DMS79 treated with DMSO at 0.1 percent for 48 hours (cell line): ENCODE measurements at regions not wholly inside any gene's neighbourhood (a gene's known extent, or its start where the extent isn't known, plus 50 kb on each side); places are given as distances from the start of the nearest gene placed in this dataset.
"Not testable (repeated sequence)": the region's sequence is repeated elsewhere in the genome, so short reads cannot be mapped to it uniquely, and the experiment has no call there.

Source experiments
- DNase-seq: peaks from one replicate; lab custom pipeline; 2025; lab: John Stamatoyannopoulos, UW

DNA sequence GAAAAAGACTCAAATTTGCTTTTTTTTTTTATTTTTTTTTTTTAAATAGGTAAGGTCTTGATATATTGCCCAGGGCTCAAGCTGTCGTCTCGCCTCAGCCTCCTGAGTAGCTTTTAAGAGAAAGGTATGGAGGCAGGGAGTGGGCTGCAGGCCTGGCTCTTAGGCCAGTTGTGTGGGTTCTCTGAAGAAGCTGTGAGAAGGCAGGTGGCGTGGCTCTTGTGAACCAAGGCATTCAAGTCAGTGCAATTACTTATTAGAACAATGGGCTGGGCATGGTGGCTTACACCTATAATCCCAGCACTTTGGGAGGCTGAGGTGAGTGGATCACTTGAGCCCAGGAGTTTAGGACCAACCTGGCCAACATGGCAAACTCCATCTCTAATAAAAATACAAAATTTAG lies 244.0 kb upstream of the SFRP2 start:
- no peak for DNase-seq

DNA sequence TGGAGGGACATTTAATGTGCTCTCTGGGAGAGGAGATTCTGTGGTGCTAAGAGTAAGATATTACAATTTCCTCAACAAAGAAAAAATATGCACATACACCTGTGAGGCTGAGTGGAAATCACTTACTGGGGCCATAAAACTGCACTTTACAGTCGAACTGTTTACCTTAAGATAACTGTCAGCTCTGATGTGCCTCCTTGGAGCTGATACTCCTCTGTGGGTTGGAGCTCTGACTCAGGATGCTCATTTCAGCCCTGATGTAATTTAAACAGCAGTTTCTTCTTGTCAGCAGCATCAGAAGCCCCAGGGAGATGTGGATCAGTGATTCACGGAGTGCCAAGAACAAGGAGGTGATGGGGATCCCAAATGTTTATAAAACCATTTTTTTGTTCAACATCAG lies 241.9 kb upstream of the SFRP2 start:
- DNase-seq = no peak

DNA sequence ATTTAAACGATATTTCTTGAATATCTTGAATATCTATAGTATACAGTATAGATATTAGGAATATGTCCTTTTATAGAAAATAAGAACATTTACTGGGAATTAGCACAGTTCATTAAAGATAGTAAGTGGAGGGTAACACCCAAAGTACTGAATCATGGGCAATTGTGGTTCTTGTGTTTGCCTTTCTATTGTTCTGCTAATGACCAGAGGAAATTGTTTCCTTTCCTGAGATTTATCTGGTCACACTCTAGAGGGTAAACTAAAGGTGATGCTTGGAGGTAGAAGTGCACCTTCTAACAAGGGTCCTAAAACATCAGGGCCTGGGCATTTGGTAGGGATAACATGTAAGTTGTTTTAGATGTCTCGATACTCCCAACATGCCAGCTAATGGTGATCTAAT lies 241.3 kb upstream of the SFRP2 start:
- no peak for DNase-seq

DNA sequence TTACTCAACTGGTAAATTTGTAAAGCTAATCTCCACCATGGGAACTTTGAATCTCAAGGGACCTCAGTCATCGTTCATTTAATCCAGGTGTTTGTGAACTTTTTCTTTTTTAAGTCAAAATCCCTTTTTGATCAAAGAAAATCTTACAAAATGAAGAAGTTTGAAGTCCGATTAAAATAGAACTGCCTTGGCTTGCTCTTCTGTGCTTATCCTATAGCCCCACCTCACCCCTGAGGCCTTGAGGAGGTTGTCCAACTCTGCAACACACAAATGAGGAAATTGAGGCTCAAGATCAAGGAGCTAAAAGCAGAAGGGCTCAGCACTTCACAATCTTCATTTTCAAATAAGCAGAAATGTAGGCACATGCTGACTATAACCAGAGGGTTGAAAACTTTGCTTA lies 240.3 kb upstream of the SFRP2 start:
- no peak for DNase-seq

DNA sequence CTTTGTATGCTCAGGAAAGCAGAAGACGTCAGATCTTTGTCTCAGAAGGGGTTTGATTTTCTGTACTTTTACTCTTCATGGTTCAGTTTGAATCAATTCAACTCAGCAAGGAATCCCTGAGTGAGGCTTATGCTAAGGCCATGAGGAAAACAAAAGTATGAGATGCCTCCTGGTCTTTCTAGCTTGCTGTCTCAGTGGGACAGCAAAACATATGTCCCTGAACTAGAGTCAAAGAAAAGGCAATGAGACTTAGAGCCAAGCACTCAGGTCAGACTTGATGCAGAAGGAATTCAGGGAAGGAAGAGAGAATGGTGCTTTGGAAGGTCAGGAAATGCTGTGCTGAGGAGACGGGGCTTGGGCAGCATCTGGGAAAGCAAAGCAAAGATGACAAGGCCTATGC lies 236.2 kb upstream of the SFRP2 start:
- DNase-seq = no peak

DNA sequence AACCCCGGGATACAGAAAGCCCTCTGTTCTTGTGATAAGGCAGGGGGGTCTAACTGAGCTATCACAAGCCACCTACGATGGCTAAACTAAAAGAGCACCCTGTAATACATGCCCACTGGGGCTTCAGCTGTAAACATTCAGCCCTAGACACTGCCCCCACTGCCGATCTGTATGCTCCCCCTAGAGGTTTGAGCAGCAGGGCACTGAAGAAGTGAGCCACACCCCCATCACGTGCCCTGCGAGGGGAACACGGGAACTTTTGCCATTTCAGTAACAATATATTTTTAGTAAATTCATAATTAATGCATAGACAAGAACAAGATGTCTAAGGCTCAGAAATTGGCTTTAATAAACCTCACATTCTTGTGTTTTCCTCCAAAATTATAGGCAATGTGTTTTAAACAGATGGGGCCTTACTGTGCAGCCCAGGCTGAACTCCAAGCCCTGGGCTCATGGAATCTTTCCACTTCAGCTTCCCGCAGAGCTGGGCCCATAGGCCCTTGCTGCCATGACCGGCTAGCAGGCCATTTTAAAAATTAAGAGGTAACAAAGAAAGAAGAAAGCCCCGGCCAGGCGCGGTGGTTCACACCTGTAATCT lies 235.3 kb upstream of the SFRP2 start:
- no peak for DNase-seq

DNA sequence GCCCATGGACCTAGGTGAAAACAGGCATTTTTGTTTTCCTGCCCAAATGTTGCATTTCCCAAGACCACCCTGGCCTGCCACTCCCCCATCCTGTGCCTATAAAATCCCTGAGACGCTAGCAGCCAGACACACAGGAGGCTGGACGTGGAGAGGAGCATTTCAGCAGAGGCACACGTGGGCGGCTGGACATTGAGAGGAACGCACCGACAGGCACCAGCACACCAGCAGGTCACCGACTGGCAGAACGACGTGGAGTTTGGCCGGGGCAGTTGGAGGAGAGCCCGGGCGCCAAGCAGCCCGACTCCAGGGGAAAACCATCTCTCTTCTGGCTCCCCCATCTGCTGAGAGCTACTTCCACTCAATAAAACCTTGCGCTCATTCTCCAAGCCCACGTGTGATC lies 234.8 kb upstream of the SFRP2 start:
- not testable (repeated sequence) for DNase-seq

DNA sequence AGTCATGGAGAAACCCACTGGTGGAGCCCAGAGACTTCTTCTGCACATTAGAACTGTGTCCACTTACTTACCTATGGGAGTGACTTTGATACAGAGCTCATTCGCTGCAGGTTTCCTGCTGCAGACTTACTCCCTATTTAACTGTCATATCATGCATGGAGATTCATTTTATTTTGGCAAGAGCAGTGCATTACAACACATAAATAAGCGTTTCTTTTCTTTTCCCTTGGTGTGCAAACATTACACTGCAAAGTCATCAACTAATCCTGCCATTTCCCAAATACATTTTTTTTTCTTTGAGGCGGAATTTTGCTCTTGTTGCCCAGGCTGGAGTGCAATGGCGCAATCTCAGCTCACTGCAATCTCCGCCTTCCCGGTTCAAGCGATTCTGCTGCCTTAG lies 230.9 kb upstream of the SFRP2 start:
- DNase-seq = no peak

DNA sequence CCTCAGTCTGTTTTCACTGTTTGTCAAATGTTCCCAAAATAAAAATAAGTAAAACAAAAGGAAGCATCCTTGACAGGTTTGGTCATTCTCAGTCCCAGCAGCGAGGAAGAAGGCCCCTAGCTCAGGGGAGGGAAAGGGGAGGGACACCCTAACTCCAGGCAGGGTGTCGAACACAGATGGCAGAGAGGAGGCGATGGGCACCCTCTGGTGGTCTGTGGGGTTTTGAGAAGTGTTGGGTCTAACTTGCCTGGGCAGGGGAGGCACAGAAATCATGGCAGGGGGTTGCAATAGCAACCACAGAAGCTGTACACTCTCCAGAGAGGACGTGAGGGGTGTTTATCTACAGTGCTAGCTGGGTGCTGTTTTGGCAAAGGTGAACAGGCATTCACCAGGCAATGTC lies 229.8 kb upstream of the SFRP2 start:
- DNase-seq = no peak

DNA sequence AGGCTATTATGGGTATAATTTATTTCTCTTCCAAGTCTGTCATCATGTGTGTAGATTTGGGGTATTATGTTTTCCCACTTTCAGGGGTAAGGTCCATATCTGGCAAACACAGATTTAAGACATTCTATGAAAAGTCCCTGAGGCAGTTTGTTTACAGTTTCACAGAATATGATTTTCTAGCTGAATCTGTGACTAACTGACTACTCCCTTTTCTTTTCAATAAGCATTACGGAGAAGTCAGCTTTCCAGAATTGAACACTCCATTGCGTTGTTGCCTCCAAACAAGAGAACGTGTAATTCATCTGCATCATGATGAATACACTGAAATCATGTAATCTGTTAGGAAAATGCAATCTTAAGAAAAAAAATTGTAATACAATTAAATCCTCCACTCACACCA lies 226.7 kb upstream of the SFRP2 start:
- DNase-seq = no peak

DNA sequence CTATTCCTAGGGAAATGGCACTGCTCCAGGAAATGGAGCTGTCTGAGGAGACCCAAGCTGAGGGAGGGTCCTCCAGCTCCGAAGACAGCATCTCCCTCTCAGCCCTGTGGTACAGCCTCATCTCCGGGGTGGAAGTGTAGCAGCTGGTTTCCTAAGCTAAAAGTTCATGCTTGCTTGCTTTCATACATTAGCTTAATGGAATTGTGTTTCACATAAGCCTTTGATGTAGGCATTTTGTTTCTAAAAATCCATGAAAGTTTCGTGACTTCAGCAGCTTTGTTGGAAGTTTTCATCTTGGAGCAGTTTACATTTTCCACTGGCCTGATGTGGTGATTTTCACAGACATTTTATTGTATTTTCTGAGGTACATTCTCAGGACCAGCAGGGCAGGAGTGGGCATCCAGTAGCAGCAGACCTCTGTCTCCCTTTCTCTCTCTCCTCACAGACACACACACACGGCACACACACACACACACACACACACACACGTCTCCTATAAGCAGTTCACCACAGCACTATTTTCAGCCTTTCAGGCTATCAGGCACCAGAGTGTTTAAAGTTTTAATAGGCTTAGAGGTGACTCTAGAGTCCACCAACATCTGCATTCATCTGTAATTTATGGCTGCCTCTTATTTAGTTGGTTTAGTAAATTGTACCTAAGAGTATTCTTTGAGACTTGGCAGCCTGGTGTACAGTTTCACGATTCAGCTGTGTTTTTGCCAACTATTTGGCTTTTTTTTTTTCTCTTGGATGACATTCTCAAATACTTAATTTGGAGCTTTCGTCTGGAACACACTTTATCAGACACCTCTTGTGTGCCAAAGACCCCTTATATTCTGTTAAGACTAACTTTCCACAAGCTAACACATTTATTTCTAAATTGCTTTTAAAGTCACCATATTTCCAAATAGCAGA lies 225.8 kb upstream of the SFRP2 start:
- DNase-seq = no peak

DNA sequence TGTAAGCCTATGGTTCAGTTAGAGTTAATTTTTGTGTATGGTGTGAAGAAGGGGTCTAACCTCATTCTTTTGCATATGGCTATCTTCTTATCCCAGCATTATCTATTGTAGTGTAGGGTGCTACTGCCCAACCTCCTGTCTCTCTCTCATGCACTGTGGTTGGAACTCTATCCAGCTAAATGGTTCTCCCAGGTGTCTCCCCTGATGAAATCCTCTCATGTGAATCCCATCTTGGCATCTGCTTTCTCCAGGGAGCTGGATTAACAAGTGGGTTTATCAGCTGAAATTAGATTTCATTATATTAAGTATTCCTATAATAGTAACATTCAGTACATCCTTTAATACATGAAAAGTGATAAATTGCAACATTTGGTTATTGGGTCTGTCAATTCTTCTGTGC lies 224.7 kb upstream of the SFRP2 start:
- DNase-seq = no peak

DNA sequence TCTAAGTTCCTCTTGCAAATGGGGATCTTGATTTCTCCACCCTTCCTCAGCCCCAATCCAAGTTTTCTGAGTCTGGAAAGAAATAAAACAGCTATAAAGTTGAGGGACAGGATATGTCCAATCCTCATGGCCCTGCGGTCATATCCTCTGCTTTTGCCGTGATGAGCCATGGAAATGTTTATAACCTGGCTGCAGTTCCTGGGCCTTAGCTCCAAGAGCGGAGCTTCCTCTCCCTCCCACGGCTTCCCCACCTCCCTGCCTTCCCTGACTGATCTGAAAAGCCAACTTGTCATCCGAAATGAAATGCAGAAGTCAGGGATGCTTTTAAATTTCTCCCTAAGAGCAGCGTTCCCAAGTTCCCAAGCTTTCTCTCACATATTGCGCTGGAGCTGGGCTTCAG lies 221.5 kb upstream of the SFRP2 start:
- no peak for DNase-seq

DNA sequence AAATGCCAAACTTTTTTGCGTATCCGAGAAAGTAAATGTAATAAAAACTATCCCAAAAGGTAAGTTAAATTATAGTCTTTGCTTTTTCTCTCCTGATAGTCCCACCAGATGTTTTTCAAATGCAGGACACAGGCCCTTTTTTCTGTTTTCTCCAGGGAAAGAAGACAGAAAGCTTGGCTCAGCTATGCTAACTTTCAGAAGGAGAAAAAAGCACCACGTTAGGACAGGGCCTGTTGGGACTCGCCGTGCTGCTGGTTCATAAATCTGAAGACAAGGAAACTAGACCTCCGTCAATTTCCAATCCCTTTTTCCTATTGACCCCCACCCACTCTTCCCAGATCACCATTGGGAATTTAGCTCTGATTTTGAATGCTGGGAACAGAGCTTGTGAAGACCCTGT lies 220.9 kb upstream of the SFRP2 start:
- no peak for DNase-seq

DNA sequence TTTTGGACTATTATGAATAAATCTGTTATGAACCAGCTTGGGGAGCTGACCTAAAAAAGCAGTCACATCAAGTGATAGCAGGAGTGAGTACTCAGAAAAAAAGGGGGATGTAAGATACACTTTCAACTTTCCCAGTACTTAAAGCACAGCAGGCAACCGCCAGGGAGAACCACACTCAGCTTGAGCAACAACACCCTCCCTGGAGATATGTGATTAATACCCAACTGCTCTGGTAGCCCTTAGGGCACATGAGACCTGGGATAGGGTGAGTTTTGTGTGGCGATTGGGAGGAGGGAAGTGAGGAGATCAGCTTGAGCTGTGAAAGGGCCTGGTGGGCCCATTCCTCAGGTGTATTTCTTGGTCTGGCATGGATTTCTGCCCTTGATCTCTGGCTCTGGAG lies 220.3 kb upstream of the SFRP2 start:
- DNase-seq = no peak

DNA sequence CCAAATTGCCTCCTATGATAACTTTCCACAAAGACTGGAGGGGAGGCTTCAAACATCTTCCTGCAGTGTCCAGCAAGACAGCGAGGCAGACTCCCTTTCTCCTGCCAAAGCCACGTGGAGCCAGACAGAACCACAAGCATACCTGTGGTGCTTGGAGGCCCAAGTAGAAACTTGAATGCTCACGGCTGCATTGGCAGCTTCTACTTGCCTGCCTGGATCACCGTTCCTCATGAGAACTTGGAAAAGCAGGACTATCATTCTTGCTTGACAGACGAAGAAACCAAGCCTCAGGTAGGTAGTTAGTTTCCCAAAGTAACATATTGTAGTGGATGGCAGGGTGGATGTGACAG lies 216.3 kb upstream of the SFRP2 start:
- DNase-seq = no peak

DNA sequence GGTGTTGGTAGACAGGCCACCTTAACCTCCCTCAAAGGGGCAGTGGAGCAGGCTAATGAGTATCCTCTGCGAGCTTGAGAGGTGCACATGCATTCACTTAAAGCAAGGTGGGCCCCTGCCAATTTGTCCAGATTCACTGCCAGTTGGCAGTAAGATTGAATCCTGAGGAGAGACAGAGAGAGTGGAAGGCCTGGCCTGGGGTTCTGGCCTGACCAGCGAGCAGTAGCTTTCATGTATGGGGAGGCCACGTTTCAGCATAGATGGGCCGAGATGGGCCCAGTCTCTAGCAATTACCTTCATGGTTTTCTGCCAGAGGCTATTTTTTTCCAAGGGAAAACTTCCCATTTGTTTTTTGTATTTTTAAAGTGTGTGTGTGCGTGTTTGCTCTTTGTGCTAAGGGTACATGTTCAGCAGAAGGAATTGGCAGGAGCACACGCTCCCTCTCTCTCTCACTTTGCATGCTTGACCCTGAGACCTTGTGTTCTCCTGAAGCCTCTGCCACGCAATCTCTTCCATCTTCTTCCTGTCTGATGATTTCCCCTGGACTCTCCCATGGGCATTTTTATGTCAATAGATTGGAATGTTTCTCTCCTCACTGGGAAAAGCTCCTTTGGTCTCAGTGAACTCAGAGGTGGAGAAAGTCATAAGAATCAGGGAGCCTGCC lies 215.8 kb upstream of the SFRP2 start:
- DNase-seq = no peak

DNA sequence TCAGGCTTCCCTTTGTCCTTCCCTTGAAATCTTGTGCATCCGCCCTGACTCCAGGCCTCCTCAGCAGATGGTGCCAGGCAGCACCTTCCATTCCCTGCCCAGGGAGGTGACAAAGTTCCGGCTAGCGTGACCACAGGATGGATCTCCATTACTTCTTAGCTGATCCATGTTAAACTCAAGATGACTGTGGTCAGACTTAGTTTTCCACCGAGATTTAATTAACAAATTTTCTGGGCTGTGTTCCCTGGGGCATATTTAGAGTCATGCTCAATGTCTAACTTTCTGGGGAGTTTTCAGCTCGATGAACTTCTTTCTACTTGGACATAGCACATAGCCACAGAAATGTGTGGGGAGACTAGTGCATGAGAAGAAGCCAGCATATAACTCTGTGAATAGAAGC lies 215.1 kb upstream of the SFRP2 start:
- no peak for DNase-seq

DNA sequence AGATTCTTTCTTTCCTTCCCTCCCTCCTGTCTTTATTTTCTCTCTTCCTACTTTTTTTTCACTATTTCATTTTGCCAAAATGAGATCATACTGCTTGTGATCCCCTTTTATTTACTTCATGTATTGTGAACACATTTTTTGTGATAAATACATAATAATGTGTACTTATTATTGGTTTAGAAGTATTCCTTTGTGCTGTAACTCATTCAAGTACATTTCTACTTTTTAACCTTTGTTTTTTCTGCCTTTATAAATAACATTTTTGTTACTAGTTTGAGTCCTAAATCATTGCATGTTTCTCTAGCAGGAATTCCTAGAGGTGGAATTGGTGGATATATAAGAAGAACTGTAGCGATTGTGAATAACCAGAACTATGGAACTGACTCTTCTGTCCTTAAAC lies 214.5 kb upstream of the SFRP2 start:
- DNase-seq = no peak

DNA sequence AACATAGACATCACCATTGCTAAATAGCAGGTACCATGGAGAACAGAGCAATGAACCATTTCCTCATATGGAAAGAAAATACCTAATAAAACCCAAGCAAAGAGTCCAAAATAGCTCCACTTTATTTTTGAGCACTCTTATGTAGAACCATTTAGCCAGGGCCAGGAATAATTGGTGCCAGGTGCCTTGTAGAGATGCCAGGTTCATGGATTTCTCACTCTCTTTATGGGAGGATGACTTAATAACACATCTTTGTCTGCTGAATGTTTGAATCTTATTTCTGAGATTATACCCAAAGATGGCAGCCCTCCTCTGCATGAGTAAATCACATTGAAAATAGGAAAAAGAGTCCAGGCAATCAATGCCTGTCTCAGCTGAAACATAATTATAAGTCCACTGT lies 212.3 kb upstream of the SFRP2 start:
- no peak for DNase-seq

DNA sequence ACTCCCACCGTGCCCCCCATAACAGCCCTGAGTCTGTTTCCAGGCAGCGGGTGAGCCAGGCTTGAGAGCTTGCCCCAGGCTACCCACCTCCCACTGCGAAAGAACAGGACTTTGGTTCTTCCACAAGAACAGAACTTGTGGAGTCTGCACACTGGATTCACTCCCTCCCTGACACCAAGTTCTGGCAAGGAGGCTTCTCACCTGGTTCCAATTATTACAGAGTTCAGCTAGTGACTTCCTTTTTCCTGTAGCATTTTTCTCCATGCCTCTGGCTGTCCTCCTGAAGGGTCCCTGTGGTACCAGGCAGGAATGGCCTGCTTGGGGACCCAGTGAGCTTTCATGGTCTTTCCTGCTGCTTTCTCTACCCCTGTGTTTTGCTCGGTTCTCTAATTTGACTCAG lies 208.6 kb upstream of the SFRP2 start:
- no peak for DNase-seq

DNA sequence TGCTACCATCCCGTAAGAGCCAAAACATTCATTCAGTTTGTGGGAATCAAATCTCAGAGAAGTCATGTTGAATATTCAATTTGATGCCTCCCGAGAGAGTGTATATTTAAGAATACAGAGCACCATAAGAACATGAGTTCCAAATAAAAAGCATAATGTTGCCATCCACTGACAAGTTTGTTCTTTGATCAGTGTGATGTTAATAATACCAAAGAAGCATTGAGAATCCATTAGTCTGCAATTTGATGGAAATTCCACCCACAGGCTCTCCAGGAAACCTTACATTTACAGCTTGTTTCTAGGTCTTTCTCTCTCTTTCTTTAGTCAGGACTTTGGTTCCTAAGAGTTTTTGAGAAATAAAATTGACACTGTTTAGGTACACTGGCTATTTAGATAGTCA lies 200.6 kb upstream of the SFRP2 start:
- no peak for DNase-seq
